ENCODE measurements at regions not wholly inside any gene's neighbourhood (a gene's known extent, or its start where the extent isn't known, plus 50 kb on each side); places are given as distances from the start of the nearest gene placed in this dataset.

DNA sequence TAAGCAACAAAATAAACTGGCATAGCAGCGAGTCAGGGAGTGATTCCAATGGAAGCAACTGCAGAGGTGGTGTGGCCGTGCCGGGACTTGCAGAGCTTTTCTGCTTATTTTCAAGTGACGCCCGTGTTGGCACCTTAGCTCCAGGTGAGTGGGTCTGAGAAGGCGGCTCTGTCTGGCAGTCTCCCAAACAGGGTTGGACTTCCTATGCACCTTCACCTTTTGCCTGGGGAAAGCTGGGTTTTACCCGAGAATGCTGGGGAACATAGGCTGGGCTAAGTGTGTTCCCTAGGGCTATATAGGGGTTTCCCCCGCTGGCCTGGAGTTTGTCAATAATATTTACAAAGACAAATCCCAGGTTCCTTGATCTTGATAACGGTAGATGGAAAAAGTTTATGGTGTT lies 179.9 kb upstream of the TBL1XR1 start:
- no peak overlapping the region for H3K4me3 ChIP-seq (ENCODE audit: low read depth in 1 of 3, low read length in 3 of 3)

DNA sequence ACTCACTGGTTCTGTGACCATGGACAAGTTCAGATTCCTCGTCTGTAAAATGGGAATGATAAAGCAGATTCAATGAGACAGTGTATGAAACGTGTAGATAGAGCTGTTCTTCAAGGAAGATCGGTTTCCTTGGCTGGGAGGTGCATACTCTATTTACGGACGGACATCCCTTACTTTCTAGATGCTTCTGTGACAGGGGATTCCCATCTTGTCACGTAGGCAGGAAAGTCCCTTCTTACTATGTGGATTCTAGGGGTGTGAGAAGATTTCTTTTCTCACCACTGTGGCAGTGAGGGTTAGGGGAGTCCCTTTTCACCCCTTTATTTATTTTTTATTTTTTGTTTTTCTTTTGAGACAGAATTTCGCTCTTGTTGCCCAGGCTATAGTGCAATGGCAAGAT lies 180.9 kb upstream of the TBL1XR1 start:
- H3K36me3 ChIP-seq (ENCODE audit: control insufficient read depth in 4 of 4, insufficient read depth in 3 of 4, low read depth in 1 of 4, low read length in 3 of 4), result no peaks in the 10 kb centered on the region
- no peaks in the 10 kb centered on the region for H3K4me1 ChIP-seq (ENCODE audit: control insufficient read depth in 4 of 4, insufficient read depth in 4 of 4, low read length in 3 of 4)
- no peak overlapping the region for H3K27ac ChIP-seq (ENCODE audit: low read depth in 1 of 2, low read length in 2 of 2)
- H3K27me3 ChIP-seq (ENCODE audit: control insufficient read depth in 4 of 4, insufficient read depth in 4 of 4, low read length in 3 of 4), result no peaks in the 10 kb centered on the region
- no peak overlapping the region for H3K9ac ChIP-seq (ENCODE audit: low read depth in 1 of 2, low read length in 2 of 2)
- no peak for DNase-seq (ENCODE audit: low spot score)
- H3K9me3 ChIP-seq (ENCODE audit: control insufficient read depth in 4 of 4, low read length in 3 of 4), result no peaks in the 10 kb centered on the region
- TF ChIP-seq HNF4A (conservative IDR thresholded peaks at IDR 0.05) (no peak), JUND (IDR thresholded peaks at IDR 0.05) (no peak), HNF4G (IDR thresholded peaks at IDR 0.05) (no peak), ZBTB33 (IDR thresholded peaks at IDR 0.05) (no peak), SP1 (IDR thresholded peaks at IDR 0.05) (no peak), FOXA1 (IDR thresholded peaks at IDR 0.05) (no peak), REST (IDR thresholded peaks at IDR 0.05) (no peak), YY1 (IDR thresholded peaks at IDR 0.05) (no peak), EGR1 (IDR thresholded peaks at IDR 0.05; ENCODE audit: low read depth in 2 of 2) (no peak), RAD21 (IDR thresholded peaks at IDR 0.05) (no peak), FOXA2 (IDR thresholded peaks at IDR 0.05) (no peak), TAF1 (conservative IDR thresholded peaks at IDR 0.05) (no peak), NR2F2 (IDR thresholded peaks at IDR 0.05) (no peak), RXRA (IDR thresholded peaks at IDR 0.05) (no peak), ATF3 (IDR thresholded peaks at IDR 0.05) (no peak), GABPA (IDR thresholded peaks at IDR 0.05 in 1 of 2, conservative IDR thresholded peaks at IDR 0.05 in 1 of 2) (no peak)
- TF ChIP-seq, protein P1, sequence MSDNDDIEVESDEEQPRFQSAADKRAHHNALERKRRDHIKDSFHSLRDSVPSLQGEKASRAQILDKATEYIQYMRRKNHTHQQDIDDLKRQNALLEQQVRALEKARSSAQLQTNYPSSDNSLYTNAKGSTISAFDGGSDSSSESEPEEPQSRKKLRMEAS (IDR thresholded peaks at IDR 0.05), result no peak
- TF ChIP-seq, protein P2, sequence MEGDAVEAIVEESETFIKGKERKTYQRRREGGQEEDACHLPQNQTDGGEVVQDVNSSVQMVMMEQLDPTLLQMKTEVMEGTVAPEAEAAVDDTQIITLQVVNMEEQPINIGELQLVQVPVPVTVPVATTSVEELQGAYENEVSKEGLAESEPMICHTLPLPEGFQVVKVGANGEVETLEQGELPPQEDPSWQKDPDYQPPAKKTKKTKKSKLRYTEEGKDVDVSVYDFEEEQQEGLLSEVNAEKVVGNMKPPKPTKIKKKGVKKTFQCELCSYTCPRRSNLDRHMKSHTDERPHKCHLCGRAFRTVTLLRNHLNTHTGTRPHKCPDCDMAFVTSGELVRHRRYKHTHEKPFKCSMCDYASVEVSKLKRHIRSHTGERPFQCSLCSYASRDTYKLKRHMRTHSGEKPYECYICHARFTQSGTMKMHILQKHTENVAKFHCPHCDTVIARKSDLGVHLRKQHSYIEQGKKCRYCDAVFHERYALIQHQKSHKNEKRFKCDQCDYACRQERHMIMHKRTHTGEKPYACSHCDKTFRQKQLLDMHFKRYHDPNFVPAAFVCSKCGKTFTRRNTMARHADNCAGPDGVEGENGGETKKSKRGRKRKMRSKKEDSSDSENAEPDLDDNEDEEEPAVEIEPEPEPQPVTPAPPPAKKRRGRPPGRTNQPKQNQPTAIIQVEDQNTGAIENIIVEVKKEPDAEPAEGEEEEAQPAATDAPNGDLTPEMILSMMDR (IDR thresholded peaks at IDR 0.05; ENCODE audit: low read depth, low read length, missing input control), result no peak
- WGBS, result 89% methylated on average over 7 of the region's 7 CpGs
- H3K4me3 ChIP-seq (ENCODE audit: low read depth in 1 of 3, low read length in 3 of 3), result no peak overlapping the region

More for the DNA sequence above, 179.9 kb upstream of the TBL1XR1 start:
- no peaks in the 10 kb centered on the region for H3K27me3 ChIP-seq (ENCODE audit: control insufficient read depth in 4 of 4, insufficient read depth in 4 of 4, low read length in 3 of 4)
- H3K4me1 ChIP-seq (ENCODE audit: control insufficient read depth in 4 of 4, insufficient read depth in 4 of 4, low read length in 3 of 4), result no peaks in the 10 kb centered on the region
- H3K9ac ChIP-seq (ENCODE audit: low read depth in 1 of 2, low read length in 2 of 2), result no peak overlapping the region
- no peak overlapping the region for H3K27ac ChIP-seq (ENCODE audit: low read depth in 1 of 2, low read length in 2 of 2)
- H3K9me3 ChIP-seq (ENCODE audit: control insufficient read depth in 4 of 4, low read length in 3 of 4), result no peaks in the 10 kb centered on the region
- 86% methylated on average over 9 of the region's 9 CpGs for WGBS
- DNase-seq (ENCODE audit: low spot score), result no peak
- TF ChIP-seq RAD21 (IDR thresholded peaks at IDR 0.05) (no peak), RXRA (IDR thresholded peaks at IDR 0.05) (no peak), TAF1 (conservative IDR thresholded peaks at IDR 0.05) (no peak), ATF3 (IDR thresholded peaks at IDR 0.05) (no peak), EGR1 (IDR thresholded peaks at IDR 0.05; ENCODE audit: low read depth in 2 of 2) (no peak)
- TF ChIP-seq, protein P2 (IDR thresholded peaks at IDR 0.05; ENCODE audit: low read depth, low read length, missing input control), result no peak
- no peaks in the 10 kb centered on the region for H3K36me3 ChIP-seq (ENCODE audit: control insufficient read depth in 4 of 4, insufficient read depth in 3 of 4, low read depth in 1 of 4, low read length in 3 of 4)
